GM21723 (cell line): ENCODE measurements at regions not wholly inside any gene's neighbourhood (a gene's known extent, or its start where the extent isn't known, plus 50 kb on each side); places are given as distances from the start of the nearest gene placed in this dataset.
"Not testable (repeated sequence)": the region's sequence is repeated elsewhere in the genome, so short reads cannot be mapped to it uniquely, and the experiment has no call there.

Experiments used
- ATAC-seq: cut with Tn5 transposase; IDR thresholded peaks from one replicate; pipeline ENCODE4 v1.9.1; 2021; ENCODE audit warnings: mild to moderate bottlenecking, moderate library complexity; ENCODE audit not compliant: unreplicated experiment

DNA sequence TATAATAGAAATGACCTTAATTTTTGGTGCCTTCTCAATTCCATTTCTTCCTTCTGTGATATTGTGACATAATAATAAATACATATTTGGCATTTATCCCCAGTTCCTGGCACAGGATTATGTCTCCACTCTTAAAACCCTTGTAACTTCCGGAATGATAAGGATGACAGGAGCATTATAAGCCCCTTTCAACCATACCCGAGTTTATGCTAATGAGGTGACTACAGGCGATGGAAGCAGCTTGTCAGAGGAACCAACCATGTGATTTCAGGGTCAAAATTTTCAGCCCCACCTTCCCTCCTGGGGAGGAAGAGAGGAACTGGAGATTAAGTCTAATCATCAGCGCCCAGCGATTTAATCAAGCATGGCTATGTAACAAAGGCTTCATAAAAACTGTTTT is 528.5 kb upstream of the CRIM1 start:
- ATAC-seq, result no peak

- no peak for ATAC-seq
Observed at GRCh38 chr2:35822716-35823115, 532.9 kb upstream of the CRIM1 start.

- no peak for ATAC-seq
Observed at GRCh38 chr2:35821675-35822074, 533.9 kb upstream of the CRIM1 start.

- ATAC-seq, result no peak
Observed at GRCh38 chr2:35820391-35820790, 535.2 kb upstream of the CRIM1 start.

- no peak for ATAC-seq
Observed at GRCh38 chr2:35819033-35819432, 536.5 kb upstream of the CRIM1 start.

GRCh38 chr2:35818359-35818758 is 537.2 kb upstream of the CRIM1 start:
- ATAC-seq, result not testable (repeated sequence)

GRCh38 chr2:35814597-35814996 is 541.0 kb upstream of the CRIM1 start:
- ATAC-seq, result not testable (repeated sequence)

DNA sequence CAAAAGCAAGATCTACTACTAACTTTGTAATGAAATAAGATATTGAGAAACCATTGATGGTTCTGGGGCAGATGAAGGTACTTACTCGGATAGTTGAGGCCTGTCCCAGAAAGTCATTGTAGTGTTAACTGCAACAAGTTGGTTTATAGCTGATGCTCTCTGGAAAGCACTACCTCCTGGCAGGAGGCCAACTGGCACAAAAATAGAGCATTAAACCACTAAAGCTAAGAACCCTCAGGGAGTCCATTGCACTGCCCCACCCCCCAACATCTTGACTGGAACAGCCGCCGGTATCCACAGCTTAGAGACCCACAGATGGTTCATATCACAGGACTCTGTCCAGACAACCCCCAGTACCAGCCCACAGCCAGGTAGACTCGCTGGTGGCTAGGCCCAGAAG is 552.5 kb upstream of the CRIM1 start:
- no peak for ATAC-seq

- no peak for ATAC-seq
Observed at GRCh38 chr2:35794796-35795450, 560.7 kb upstream of the CRIM1 start.

- ATAC-seq, result no peak
Observed at GRCh38 chr2:35790292-35790691, 565.3 kb upstream of the CRIM1 start.

DNA sequence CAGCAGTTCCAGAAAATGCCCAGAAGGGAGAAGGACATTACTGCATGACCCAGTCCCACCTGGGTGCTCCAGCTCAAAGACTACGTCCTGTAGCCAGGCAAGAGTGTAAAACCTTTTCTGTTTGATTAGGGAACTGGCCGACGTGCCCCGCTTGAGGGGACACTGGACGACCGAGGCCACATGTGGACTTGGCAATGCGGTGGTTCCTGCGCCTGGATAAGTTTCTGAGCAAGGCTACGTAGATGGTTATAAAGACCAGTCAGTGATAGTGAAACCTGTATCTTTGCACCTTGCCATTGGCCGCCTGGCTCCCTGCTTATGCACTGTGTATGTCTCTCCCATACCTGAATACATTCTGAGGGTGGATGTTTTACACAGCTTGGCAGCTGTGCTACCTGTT is 567.0 kb upstream of the CRIM1 start:
- no peak for ATAC-seq

- ATAC-seq, result no peak
Observed at GRCh38 chr2:35787302-35788031, 568.1 kb upstream of the CRIM1 start.

DNA sequence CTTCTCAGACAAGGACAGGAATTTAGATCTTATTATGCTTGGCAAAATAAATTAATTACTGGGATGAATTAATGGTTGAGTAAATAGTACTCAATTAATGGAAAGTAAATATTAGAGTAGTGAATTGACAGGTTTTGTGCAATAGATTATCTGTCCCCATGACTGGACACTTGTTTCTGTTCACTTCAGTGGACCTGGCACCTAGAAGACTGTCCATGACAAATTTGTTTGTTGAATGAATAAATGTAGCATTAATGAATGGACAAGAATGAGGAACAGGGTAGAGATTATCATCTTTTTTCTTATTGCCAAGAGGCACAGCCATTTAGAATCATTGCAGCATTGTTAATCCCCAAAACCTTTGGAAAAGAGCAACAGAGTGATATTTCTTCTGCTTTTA is 570.0 kb upstream of the CRIM1 start:
- ATAC-seq, result no peak

- ATAC-seq, result no peak
Observed at GRCh38 chr2:35784777-35785176, 570.8 kb upstream of the CRIM1 start.

GRCh38 chr2:35783723-35784122 is 571.9 kb upstream of the CRIM1 start:
- ATAC-seq, result no peak

- ATAC-seq, result no peak
Observed at GRCh38 chr2:35741556-35741955, 614.0 kb upstream of the CRIM1 start.

- ATAC-seq, result no peak
Observed at GRCh38 chr2:35731674-35732073, 623.9 kb upstream of the CRIM1 start.

DNA sequence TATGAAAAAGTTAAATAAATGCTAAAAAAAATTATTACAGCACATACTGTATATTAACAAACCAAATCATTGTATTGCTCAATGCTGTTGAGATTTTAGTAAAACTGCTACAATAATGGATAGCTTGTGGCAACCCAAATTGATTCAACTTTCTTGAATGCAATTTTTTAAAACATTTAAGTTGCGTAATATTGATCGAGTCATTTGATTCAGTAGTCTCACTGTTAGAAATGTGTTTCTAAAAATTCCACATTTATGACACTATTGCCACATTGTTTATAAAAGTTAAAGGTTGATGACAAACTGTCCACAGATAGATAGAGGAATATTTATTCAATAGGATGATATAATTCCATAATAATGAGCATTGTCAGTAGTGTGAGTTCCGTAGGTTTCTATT is 640.7 kb upstream of the CRIM1 start:
- ATAC-seq, result no peak

- ATAC-seq, result no peak
Observed at GRCh38 chr2:35708411-35708923, 647.1 kb upstream of the CRIM1 start.

GRCh38 chr2:35688309-35688708 is 667.3 kb upstream of the CRIM1 start:
- ATAC-seq, result no peak

- ATAC-seq, result no peak
Observed at GRCh38 chr2:35651688-35652323, 703.8 kb upstream of the CRIM1 start.

GRCh38 chr2:35614640-35615039 is 740.9 kb upstream of the CRIM1 start:
- ATAC-seq, result no peak
